Thyroid gland (tissue), 4 donors: ENCODE measurements at regions not wholly inside any gene's neighbourhood (a gene's known extent, or its start where the extent isn't known, plus 50 kb on each side); places are given as distances from the start of the nearest gene placed in this dataset.

Source experiments
- DNase-seq, 2 donors: peaks; one replicate each; pipeline ENCODE4 v3.0.0-alpha.2; 2019
- H3K27ac ChIP-seq, 3 donors: fragments of 200-600 bp; sonication (generic); 1 replicate in 2 of 3; 2 replicates in 1 of 3; pipeline ENCODE4 v1.5.1; 2016 to 2019; ENCODE audit warnings: mild to moderate bottlenecking in 1 of 3, moderate library complexity in 1 of 3
- H3K27me3 ChIP-seq: fragments of 200-600 bp; sonication (generic); one replicate; pipeline ENCODE4 v1.5.1; 2019
- H3K36me3 ChIP-seq, 2 donors: fragments of 200-600 bp; sonication (generic); one replicate each; pipeline ENCODE4 v1.5.1; 2016 to 2019
- H3K4me1 ChIP-seq, 2 donors: fragments of 200-600 bp; sonication (generic); one replicate each; pipeline ENCODE4 v1.5.1; 2017 to 2019
- H3K4me3 ChIP-seq, 3 donors: fragments of 200-600 bp; sonication (generic); replicated peaks in 1 of 3; 1 replicate in 2 of 3; 2 replicates in 1 of 3; pipeline ENCODE4 v1.5.1; 2016; ENCODE audit warnings: mild to moderate bottlenecking in 1 of 3
- H3K9me3 ChIP-seq: fragments of 200-600 bp; sonication (generic); one replicate; pipeline ENCODE4 v1.5.1; 2017
- POLR2A ChIP-seq, 2 donors: fragments of 450-650 bp; IDR thresholded peaks; one replicate each; pipeline ENCODE4 v1.6.1; 2017; ENCODE audit warnings: antibody characterized with exemption in 2 of 2, mild to moderate bottlenecking in 2 of 2, moderate library complexity in 1 of 2
- WGBS, 2 donors: methylation state at CpG; one replicate each; pipeline ENCODE4 v1.1.5; 2017; 5-methylcytosine and 5-hydroxymethylcytosine counted together
- intact Hi-C: fragments of 100-400 bp; cut with DNase I; formaldehyde crosslinking; loops from one replicate; pipeline ENCODE4 v1.15.1; 2023
- TF ChIP-seq, protein P1 (sequence below), 6 experiments: fragments of 200-600 bp in 3 of 6; fragments of 450-650 bp in 3 of 6; sonication (generic) in 3 of 6; IDR thresholded peaks; one replicate each; pipeline ENCODE4 v1.5.1; 2016 to 2019; ENCODE audit warnings: antibody characterized with exemption in 6 of 6, mild to moderate bottlenecking in 2 of 6, inconsistent platforms in 1 of 6, moderate library complexity in 1 of 6

DNA sequence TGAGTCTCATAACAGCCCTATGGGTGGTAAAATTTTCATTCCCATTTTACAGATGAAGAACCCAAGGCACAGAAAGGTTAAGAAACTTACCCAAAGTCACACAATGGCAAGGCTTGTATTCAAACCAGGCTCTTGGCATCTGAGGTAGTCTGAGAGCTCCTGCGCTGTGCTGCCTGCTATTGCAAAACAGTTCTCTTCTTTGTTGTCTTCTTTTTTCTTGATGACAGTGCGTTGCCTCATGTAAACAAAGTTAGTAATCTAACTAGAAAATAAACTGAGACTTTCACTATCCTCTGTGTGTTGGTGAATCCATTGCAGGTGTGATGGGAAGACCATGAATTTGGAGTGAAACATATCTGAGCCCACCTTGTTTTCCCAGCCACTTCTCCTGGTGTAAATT is 240.8 kb downstream of the PTEN start:
- H3K4me3 ChIP-seq: no peak overlapping the region
- H3K27ac ChIP-seq: no peak overlapping the region
- no peaks in the 10 kb centered on the region for H3K36me3 ChIP-seq
- H3K4me1 ChIP-seq: no peaks in the 10 kb centered on the region
- H3K9me3 ChIP-seq: no peaks in the 10 kb centered on the region
- TF ChIP-seq, protein P1, sequence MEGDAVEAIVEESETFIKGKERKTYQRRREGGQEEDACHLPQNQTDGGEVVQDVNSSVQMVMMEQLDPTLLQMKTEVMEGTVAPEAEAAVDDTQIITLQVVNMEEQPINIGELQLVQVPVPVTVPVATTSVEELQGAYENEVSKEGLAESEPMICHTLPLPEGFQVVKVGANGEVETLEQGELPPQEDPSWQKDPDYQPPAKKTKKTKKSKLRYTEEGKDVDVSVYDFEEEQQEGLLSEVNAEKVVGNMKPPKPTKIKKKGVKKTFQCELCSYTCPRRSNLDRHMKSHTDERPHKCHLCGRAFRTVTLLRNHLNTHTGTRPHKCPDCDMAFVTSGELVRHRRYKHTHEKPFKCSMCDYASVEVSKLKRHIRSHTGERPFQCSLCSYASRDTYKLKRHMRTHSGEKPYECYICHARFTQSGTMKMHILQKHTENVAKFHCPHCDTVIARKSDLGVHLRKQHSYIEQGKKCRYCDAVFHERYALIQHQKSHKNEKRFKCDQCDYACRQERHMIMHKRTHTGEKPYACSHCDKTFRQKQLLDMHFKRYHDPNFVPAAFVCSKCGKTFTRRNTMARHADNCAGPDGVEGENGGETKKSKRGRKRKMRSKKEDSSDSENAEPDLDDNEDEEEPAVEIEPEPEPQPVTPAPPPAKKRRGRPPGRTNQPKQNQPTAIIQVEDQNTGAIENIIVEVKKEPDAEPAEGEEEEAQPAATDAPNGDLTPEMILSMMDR (IDR thresholded peaks at IDR 0.05): no peak
- no peak for TF ChIP-seq POLR2A (IDR thresholded peaks at IDR 0.05)
- H3K27me3 ChIP-seq: no peaks in the 10 kb centered on the region
- DNase-seq: no peak
- intact Hi-C loops: no loop called here
- WGBS, 2 donors: 93 to 95% methylated on average over 2 of the region's 2 CpGs

DNA sequence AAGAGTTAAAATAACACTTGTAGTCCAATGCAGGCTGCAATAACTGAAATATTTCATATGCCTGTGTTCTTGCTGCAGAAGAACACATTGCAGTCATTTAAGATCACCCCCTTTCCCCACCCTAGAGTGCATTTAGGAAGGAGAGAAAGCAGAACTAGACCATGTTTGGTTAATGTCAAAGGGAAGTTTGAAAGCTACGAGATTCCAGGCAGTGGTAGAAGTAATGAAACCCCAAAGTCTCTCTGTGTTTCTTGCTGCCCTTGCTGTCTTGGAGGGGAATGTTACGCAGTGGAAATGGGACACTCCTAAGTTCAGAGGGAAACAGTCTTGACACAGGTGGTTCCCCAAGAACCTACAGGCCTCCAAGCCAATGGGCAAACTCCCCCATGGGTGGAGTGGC is 242.9 kb downstream of the PTEN start:
- no peaks in the 10 kb centered on the region for H3K36me3 ChIP-seq
- no peak overlapping the region for H3K27ac ChIP-seq
- no peak for DNase-seq
- H3K9me3 ChIP-seq: no peaks in the 10 kb centered on the region
- no peak overlapping the region for H3K4me3 ChIP-seq
- WGBS, 2 donors: 90 to 96% methylated on average over 2 of the region's 2 CpGs
- intact Hi-C loops: no loop called here
- H3K27me3 ChIP-seq: no peaks in the 10 kb centered on the region
- TF ChIP-seq POLR2A (IDR thresholded peaks at IDR 0.05): no peak
- TF ChIP-seq, protein P1 (IDR thresholded peaks at IDR 0.05): no peak
- H3K4me1 ChIP-seq: peaks cover 0 to 7% of the 10 kb centered on the region in 2 donors

DNA sequence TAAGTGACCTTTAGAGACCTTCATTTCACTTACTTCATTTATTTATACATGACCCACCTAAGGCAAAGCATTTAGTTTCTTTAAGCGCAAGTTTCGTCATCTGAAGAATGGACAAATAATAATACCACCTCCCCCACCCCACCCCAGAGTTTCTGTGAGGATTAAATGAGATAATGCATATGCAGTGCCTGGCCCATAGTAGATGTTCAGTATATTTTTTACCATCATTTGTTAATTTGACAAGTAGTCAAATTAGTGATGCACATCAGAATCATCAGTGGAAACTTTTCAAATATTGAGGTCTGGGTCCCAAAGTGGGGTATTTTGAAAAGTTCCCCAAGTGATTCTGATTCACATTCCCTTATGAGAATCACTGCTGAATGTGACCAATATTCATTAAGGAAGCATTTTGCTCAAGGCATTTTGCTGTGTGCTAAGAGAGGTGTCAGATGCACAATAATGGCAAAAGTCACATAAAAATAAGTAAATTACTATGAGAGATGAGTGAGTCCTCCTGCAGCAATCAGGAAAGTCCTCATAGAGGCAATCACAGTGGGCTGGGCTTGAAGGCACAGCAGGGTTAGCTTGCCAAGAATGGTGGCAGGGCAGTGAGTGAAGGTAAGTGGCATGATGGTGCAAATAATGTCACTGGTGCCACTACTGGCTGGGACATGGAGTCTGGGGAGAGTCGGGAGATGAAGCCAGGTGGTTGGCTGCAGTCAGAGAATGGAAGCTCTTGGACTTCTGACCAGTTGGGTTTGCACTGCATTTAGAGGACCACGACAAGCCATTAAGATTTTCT is 244.1 kb downstream of the PTEN start:
- no peaks in the 10 kb centered on the region for H3K36me3 ChIP-seq
- no peak for DNase-seq
- no peak overlapping the region for H3K27ac ChIP-seq
- H3K27me3 ChIP-seq: no peaks in the 10 kb centered on the region
- no peaks in the 10 kb centered on the region for H3K9me3 ChIP-seq
- 91 to 98% methylated on average over 4 of the region's 4 CpGs for WGBS, 2 donors
- TF ChIP-seq, protein P1 (IDR thresholded peaks at IDR 0.05): no peak
- TF ChIP-seq POLR2A (IDR thresholded peaks at IDR 0.05): no peak
- no peak overlapping the region for H3K4me3 ChIP-seq
- H3K4me1 ChIP-seq: peaks cover 0 to 7% of the 10 kb centered on the region in 2 donors
- intact Hi-C loops: no loop called here

DNA sequence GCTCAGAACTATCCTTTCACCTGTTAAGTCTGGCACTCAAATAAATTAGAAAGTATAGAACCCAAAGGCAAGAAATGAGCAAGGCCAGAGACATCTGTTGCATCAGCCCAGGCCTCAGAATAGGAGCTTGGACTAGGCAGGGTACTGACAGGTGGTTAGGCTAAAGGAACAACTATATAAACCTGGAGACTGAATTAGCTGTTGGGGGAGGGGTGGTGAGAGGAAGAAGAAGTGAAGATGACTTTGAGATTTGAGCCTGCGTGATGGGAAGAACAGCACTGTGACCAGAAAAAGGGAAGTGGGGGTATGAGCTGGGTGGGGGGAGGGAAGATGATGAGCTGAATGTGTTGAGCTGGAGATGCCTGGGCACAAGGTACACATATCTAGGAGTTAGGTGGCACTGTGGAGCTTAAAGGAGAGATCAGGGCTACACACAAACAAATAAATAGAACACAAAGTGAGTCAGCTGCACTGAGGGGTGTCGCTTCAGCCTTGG is 244.7 kb downstream of the PTEN start:
- no peaks in the 10 kb centered on the region for H3K36me3 ChIP-seq
- TF ChIP-seq, protein P1 (IDR thresholded peaks at IDR 0.05): no peak
- TF ChIP-seq POLR2A (IDR thresholded peaks at IDR 0.05): no peak
- intact Hi-C loops: no loop called here

DNA sequence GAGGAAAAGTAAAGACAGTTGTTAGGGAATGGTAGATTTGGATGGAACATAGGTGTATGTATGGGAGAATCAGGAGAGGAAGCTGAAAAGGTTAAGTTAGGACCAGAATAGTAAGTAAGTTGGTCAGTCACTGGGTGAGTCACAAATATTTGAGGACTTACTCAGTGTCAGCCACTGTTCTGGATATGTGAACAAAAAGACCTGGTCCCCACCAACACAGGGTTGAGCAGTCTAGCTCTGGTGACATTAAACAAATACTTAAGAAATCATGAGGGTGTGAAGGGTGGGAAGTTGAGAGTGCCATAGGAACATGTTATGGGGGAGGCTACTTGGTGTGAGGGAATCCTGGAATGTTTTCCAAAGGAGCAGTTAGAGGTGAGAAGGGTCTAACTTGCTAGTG is 246.9 kb downstream of the PTEN start:
- Histone ChIP-seq H3K4me3 (no peak overlapping the region), H3K36me3 (no peaks in the 10 kb centered on the region), H3K9me3 (no peaks in the 10 kb centered on the region), H3K27ac (no peak overlapping the region), H3K27me3 (no peaks in the 10 kb centered on the region), H3K4me1 (peaks cover 6 to 17% of the 10 kb centered on the region in 2 donors)
- no peak for TF ChIP-seq POLR2A (IDR thresholded peaks at IDR 0.05)
- TF ChIP-seq, protein P1 (IDR thresholded peaks at IDR 0.05): no peak
- no peak for DNase-seq
- intact Hi-C loops: loop anchor here (10.0 kb wide), 1 partner anchor 246 kb away; the partner anchor contains the start of genes KLLN and PTEN

More for the DNA sequence above, 244.7 kb downstream of the PTEN start:
- H3K4me1 ChIP-seq: peaks cover 0 to 7% of the 10 kb centered on the region in 2 donors
- no peak overlapping the region for H3K27ac ChIP-seq
- no peak overlapping the region for H3K4me3 ChIP-seq
- DNase-seq: no peak
- WGBS, 2 donors: 87% methylated on average over 2 of the region's 2 CpGs
- no peaks in the 10 kb centered on the region for H3K27me3 ChIP-seq
- no peaks in the 10 kb centered on the region for H3K9me3 ChIP-seq
